B cell (primary cell): ENCODE measurements at regions not wholly inside any gene's neighbourhood (a gene's known extent, or its start where the extent isn't known, plus 50 kb on each side); places are given as distances from the start of the nearest gene placed in this dataset.
"Not testable (repeated sequence)": the region's sequence is repeated elsewhere in the genome, so short reads cannot be mapped to it uniquely, and the experiment has no call there.

ENCODE experiments used
- ATAC-seq: fragments of 200-7000 bp; cut with Tn5 transposase; one replicate; pipeline ENCODE4 v1.10.0; 2021; ENCODE audit warnings: low read depth, mild to moderate bottlenecking, moderate number of reproducible peaks, moderate library complexity
- CTCF ChIA-PET: fragments of 350-600 bp; sonication (Branson Sonifier 250); formaldehyde crosslinking; loops from one replicate; lab custom pipeline; 2021; ENCODE audit warnings: antibody characterized with exemption, inconsistent platforms; lab: Charles Lee
- POLR2A ChIA-PET: fragments of 350-600 bp; sonication (Branson Sonifier 250); formaldehyde crosslinking; loops from one replicate; lab custom pipeline; 2021; ENCODE audit warnings: antibody characterized with exemption; lab: Charles Lee
- DNase-seq: peaks from one replicate; pipeline ENCODE4 v3.0.0; 2013
- H2AFZ ChIP-seq: 2 replicates; pipeline ENCODE4 v1.6.1; 2012; ENCODE audit warnings: mild to moderate bottlenecking, low read depth, low read length; ENCODE audit not compliant: insufficient read depth, poor library complexity, severe bottlenecking
- H3K27ac ChIP-seq, 2 donors: 1 replicate in 1 of 2; 2 replicates in 1 of 2; pipeline ENCODE4 v1.5.1; 2012 to 2013; ENCODE audit warnings: low read length in 2 of 2, mild to moderate bottlenecking in 2 of 2, moderate library complexity in 1 of 2
- H3K27me3 ChIP-seq, 4 experiments: fragments of 200-600 bp in 1 of 4; sonication (generic) in 1 of 4; replicated peaks in 1 of 4; 1 replicate in 2 of 4; 2 replicates in 2 of 4; pipeline versions ENCODE4 v1.6.1 to v1.7.0; 2013 to 2016; ENCODE audit warnings: low read length in 3 of 4, mild to moderate bottlenecking in 2 of 4, mixed read lengths in 1 of 4, moderate library complexity in 1 of 4; ENCODE audit not compliant: insufficient read depth in 4 of 4, control insufficient read depth in 3 of 4; ENCODE audit errors: control extremely low read depth in 1 of 4
- H3K36me3 ChIP-seq, 2 experiments: replicated peaks in 1 of 2; 1 replicate in 1 of 2; 2 replicates in 1 of 2; pipeline versions ENCODE4 v1.6.1 to v1.7.1; 2013; ENCODE audit warnings: low read length in 1 of 2; ENCODE audit not compliant: insufficient read depth in 2 of 2, control insufficient read depth in 1 of 2; ENCODE audit errors: control extremely low read depth in 1 of 2, extremely low read depth in 1 of 2
- H3K4me1 ChIP-seq, 2 donors: fragments of 200-600 bp in 1 of 2; sonication (generic) in 1 of 2; 1 replicate in 1 of 2; 2 replicates in 1 of 2; pipeline versions ENCODE4 v1.5.1 to v1.6.1; 2013 to 2017; ENCODE audit warnings: low read length in 2 of 2; ENCODE audit not compliant: control insufficient read depth in 2 of 2, insufficient read depth in 2 of 2
- H3K4me2 ChIP-seq: replicated peaks from 2 replicates; pipeline ENCODE3; 2012; ENCODE audit warnings: mild to moderate bottlenecking, low read depth, low read length; ENCODE audit not compliant: poor library complexity, severe bottlenecking
- H3K4me3 ChIP-seq, 5 experiments: fragments of 200-600 bp in 1 of 5; sonication (generic) in 1 of 5; 1 replicate in 3 of 5; 2 replicates in 2 of 5; pipeline versions ENCODE4 v1.5.1 to v1.7.0; 2011 to 2016; ENCODE audit warnings: low read length in 4 of 5, mild to moderate bottlenecking in 4 of 5, low read depth in 2 of 5, control low read depth in 1 of 5, moderate library complexity in 1 of 5; ENCODE audit not compliant: insufficient read depth in 1 of 5; ENCODE audit errors: control extremely low read depth in 1 of 5, extremely low read depth in 1 of 5
- H3K79me2 ChIP-seq: fragments of 200-600 bp; sonication (generic); one replicate; pipeline ENCODE4 v1.6.0; 2016; ENCODE audit warnings: low read length; ENCODE audit not compliant: control insufficient read depth, insufficient read depth
- H3K9ac ChIP-seq: fragments of 200-600 bp; sonication (generic); 2 replicates; pipeline ENCODE4 v1.6.1; 2017; ENCODE audit warnings: mild to moderate bottlenecking, low read length, moderate library complexity
- H3K9me3 ChIP-seq, 3 donors: one replicate each; pipeline versions ENCODE4 v1.6.1 to v1.7.1; 2013; ENCODE audit warnings: low read length in 2 of 3; ENCODE audit not compliant: control insufficient read depth in 2 of 3, insufficient read depth in 1 of 3; ENCODE audit errors: control extremely low read depth in 1 of 3
- H4K20me1 ChIP-seq: 2 replicates; pipeline ENCODE4 v1.6.0; 2012; ENCODE audit warnings: mild to moderate bottlenecking, low read length; ENCODE audit not compliant: insufficient read depth, control insufficient read depth, poor library complexity, severe bottlenecking
- H3K27ac Mint-ChIP-seq: one replicate; pipeline ENCODE4 v1.8.0; 2021; ENCODE audit warnings: mixed read lengths
- H3K27me3 Mint-ChIP-seq: one replicate; pipeline ENCODE4 v1.8.0; 2021; ENCODE audit warnings: mixed read lengths
- H3K4me1 Mint-ChIP-seq: one replicate; pipeline ENCODE4 v1.8.0; 2021; ENCODE audit warnings: mixed read lengths
- H3K4me3 Mint-ChIP-seq: one replicate; pipeline ENCODE4 v1.8.0; 2021; ENCODE audit warnings: mixed read lengths
- H3K9me3 Mint-ChIP-seq: one replicate; pipeline ENCODE4 v1.8.0; 2022; ENCODE audit warnings: mixed read lengths; ENCODE audit not compliant: insufficient read depth
- CTCF ChIP-seq: fragments of 200-600 bp; IDR thresholded peaks from one replicate; pipeline ENCODE4 v1.8.0; 2022; ENCODE audit warnings: antibody characterized with exemption, mild to moderate bottlenecking
- EZH2 ChIP-seq: IDR thresholded peaks from 2 replicates; pipeline ENCODE4 v1.6.1; 2012; ENCODE audit warnings: borderline replicate concordance, low read depth, mild to moderate bottlenecking, moderate library complexity, low read length; ENCODE audit not compliant: insufficient read depth, poor library complexity, severe bottlenecking
- WGBS: methylation state at CpG from one replicate; pipeline ENCODE4 v1.1.5; 2013; ENCODE audit warnings: missing lambda C conversion rate; ENCODE audit not compliant: insufficient coverage; 5-methylcytosine and 5-hydroxymethylcytosine counted together
- intact Hi-C: fragments of 100-400 bp; cut with micrococcal nuclease; formaldehyde crosslinking; loops from one replicate; pipeline ENCODE4 v1.10.0; 2022

- Histone ChIP-seq H4K20me1 (no peaks in the 10 kb centered on the region), H2AFZ (no peak overlapping the region), H3K27ac (no peak overlapping the region), H3K9me3 (no peaks in the 10 kb centered on the region), H3K9ac (no peak overlapping the region), H3K4me1 (no peaks in the 10 kb centered on the region), H3K4me3 (no peak overlapping the region), H3K79me2 (no peaks in the 10 kb centered on the region), H3K4me2 (no peak overlapping the region), H3K36me3 (no peaks in the 10 kb centered on the region), H3K27me3 (no peaks in the 10 kb centered on the region)
- DNase-seq (no peak), ATAC-seq (no peak)
- intact Hi-C loops: no loop called here
- 83% methylated on average over 4 of the region's 5 CpGs for WGBS
- POLR2A ChIA-PET: no interaction called here
- no peak overlapping the region for H3K4me3 Mint-ChIP-seq
- TF ChIP-seq EZH2 (no peak), CTCF (no peak)
- H3K27me3 Mint-ChIP-seq: no peaks in the 10 kb centered on the region
- H3K4me1 Mint-ChIP-seq: no peaks in the 10 kb centered on the region
- no peak overlapping the region for H3K27ac Mint-ChIP-seq
- H3K9me3 Mint-ChIP-seq: peaks cover 7% of the 10 kb centered on the region
- CTCF ChIA-PET: no interaction called here
Measured at GRCh38 chr5:145450286-145450885, 384.8 kb downstream of the PRELID2 start.

DNA sequence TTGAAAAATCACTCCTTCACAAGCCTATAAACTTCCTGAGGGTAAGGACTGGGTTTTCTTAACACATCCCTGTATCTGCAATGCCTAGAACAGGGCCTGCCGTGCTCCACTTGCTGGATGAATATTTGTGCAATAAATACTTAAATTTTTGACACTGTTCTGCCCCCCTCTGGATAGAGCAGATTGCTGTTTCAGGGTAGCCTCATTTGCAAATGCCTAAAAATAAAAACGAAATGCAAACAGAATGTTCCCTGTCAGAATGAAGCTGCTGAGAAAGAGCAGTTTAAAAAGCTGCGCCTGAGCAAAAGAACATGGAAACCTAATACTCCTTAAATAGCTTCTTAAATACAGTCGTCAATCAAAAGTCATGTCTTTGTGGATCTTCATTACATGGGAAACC, 385.3 kb downstream of the PRELID2 start:
- DNase-seq (no peak), ATAC-seq (no peak)
- WGBS: 78% methylated on average over 3 of the region's 4 CpGs
- Histone ChIP-seq H3K27me3 (no peaks in the 10 kb centered on the region), H3K27ac (no peak overlapping the region), H4K20me1 (no peaks in the 10 kb centered on the region), H3K79me2 (no peaks in the 10 kb centered on the region), H3K9ac (no peak overlapping the region), H3K36me3 (no peaks in the 10 kb centered on the region), H2AFZ (no peak overlapping the region), H3K4me2 (no peak overlapping the region), H3K9me3 (no peaks in the 10 kb centered on the region), H3K4me3 (no peak overlapping the region), H3K4me1 (no peaks in the 10 kb centered on the region)
- no peak for TF ChIP-seq CTCF
- no peak for TF ChIP-seq EZH2
- H3K4me1 Mint-ChIP-seq: no peaks in the 10 kb centered on the region
- ChIA-PET CTCF (no interaction called here), POLR2A (no interaction called here)
- peaks cover 7% of the 10 kb centered on the region for H3K9me3 Mint-ChIP-seq
- intact Hi-C loops: no loop called here
- no peak overlapping the region for H3K27ac Mint-ChIP-seq
- H3K4me3 Mint-ChIP-seq: no peak overlapping the region
- no peaks in the 10 kb centered on the region for H3K27me3 Mint-ChIP-seq

DNA sequence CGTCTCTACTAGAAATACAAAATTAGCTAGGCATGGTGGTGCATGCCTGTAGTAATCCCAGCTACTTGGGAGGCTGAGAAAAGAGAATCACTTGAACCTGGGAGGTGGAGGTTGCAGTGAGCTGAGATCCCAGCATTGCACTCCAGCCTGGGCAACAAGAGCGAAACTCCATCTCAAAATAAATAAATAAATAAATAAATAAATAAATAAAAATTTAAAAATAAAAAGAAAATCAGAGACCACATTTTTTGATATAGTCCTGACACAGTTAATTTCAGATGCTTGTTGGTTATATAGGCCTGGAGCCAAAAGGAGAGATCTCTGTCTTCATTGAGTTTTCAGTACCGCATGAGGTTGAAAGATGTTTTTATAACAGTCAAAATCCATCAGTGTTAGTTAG, 388.3 kb downstream of the PRELID2 start:
- CTCF ChIA-PET, H3K4me1 Mint-ChIP-seq, ATAC-seq, H3K4me3 ChIP-seq, intact Hi-C loops, H3K27me3 Mint-ChIP-seq, H3K36me3 ChIP-seq, H3K9me3 ChIP-seq, H3K27ac Mint-ChIP-seq, H2AFZ ChIP-seq, H3K27ac ChIP-seq, H3K9ac ChIP-seq, H3K4me3 Mint-ChIP-seq, H3K4me2 ChIP-seq, H4K20me1 ChIP-seq, DNase-seq, H3K4me1 ChIP-seq, H3K27me3 ChIP-seq, H3K79me2 ChIP-seq, POLR2A ChIA-PET: not testable (repeated sequence)
- H3K9me3 Mint-ChIP-seq: peaks cover 11% of the 10 kb centered on the region
- 100% methylated on average over 1 of the region's 3 CpGs for WGBS
